ENCODE measurements at regions not wholly inside any gene's neighbourhood (a gene's known extent, or its start where the extent isn't known, plus 50 kb on each side); places are given as distances from the start of the nearest gene placed in this dataset.

DNA sequence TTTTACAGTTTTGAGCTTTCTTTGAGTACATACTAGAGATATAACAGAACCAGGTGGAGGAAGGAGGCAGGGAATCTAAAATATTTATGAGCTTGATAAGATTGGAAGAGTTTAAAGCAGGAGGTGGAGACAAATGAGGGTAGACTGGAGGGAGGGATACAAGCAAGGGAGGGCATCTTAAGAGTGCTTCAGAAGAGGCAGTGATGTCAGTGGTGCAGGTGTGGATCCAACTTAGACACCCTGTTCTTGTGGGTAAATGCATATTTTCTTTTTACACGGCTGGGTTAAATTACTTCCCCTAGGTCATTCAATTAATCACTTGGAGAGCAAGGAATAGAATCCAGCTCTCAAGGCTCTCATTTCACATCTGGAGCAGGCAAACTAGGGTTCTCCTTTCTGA, 146.1 kb upstream of the LRIG3 start:
- dilution Hi-C loops (cut with HindIII; ENCODE audit: low sequenced_read_pairs, unreplicated experiment): no loop called here
- H3K4ac ChIP-seq (ENCODE audit: low read depth, low read length): no peak overlapping the region
- H3K4me2 ChIP-seq (ENCODE audit: low read depth, low read length): no peak overlapping the region
- CTCF ChIA-PET: interaction anchor here (1.0 to 1.4 kb wide), 2 partner anchors 11 to 23 kb away, joined by 3 to 4 read pairs; no protein-coding TSS in a partner anchor
- no peak overlapping the region for H2AK5ac ChIP-seq (ENCODE audit: low read depth, low read length)
- H2BK120ac ChIP-seq (ENCODE audit: low read depth, low read length): no peak overlapping the region
- H4K5ac ChIP-seq (ENCODE audit: low read depth, low read length): no peak overlapping the region
- POLR2A ChIA-PET (ENCODE audit: unreplicated experiment): no interaction called here
- no peak overlapping the region for H4K8ac ChIP-seq (ENCODE audit: low read depth in 2 of 2, low read length in 2 of 2)
- H3K4me1 ChIP-seq (ENCODE audit: control insufficient read depth, insufficient read depth, low read length): peaks cover 2% of the 10 kb centered on the region; the same call in 1 of the 2 replicates
- no peak overlapping the region for H2AK9ac ChIP-seq (replicated peaks; ENCODE audit: low read depth, low read length, poor library complexity)
- ATAC-seq (ENCODE audit: low read depth) (no peak), DNase-seq (no peak)
- TF ChIP-seq SMC3 (IDR thresholded peaks at IDR 0.05; ENCODE audit: low read depth, low read length): no peak
- no peak for TF ChIP-seq CHD1 (IDR thresholded peaks at IDR 0.05; ENCODE audit: low read depth, low read length)
- no peak for TF ChIP-seq RCOR1 (IDR thresholded peaks at IDR 0.05; ENCODE audit: insufficient replicate concordance, low read length)
- TF ChIP-seq POLR2A (IDR thresholded peaks at IDR 0.05; ENCODE audit: low read depth, low read length): no peak
- no peak for TF ChIP-seq NFE2L2 (IDR thresholded peaks at IDR 0.05; ENCODE audit: low read depth, low read length)
- no peak for TF ChIP-seq RFX5 (IDR thresholded peaks at IDR 0.05; ENCODE audit: low read depth, low read length)
- no peak for TF ChIP-seq RAD21 (IDR thresholded peaks at IDR 0.05; ENCODE audit: low read length)
- no peak for TF ChIP-seq MAFK (IDR thresholded peaks at IDR 0.05; ENCODE audit: low read depth, low read length)
- TF ChIP-seq MXI1 (IDR thresholded peaks at IDR 0.05; ENCODE audit: borderline replicate concordance, low read depth, low read length): no peak
- no peak for TF ChIP-seq MAZ (IDR thresholded peaks at IDR 0.05; ENCODE audit: borderline replicate concordance, low read depth, low read length)
- no peak for TF ChIP-seq FOS (IDR thresholded peaks at IDR 0.05; ENCODE audit: low read depth, low read length)
- TF ChIP-seq, protein P1, sequence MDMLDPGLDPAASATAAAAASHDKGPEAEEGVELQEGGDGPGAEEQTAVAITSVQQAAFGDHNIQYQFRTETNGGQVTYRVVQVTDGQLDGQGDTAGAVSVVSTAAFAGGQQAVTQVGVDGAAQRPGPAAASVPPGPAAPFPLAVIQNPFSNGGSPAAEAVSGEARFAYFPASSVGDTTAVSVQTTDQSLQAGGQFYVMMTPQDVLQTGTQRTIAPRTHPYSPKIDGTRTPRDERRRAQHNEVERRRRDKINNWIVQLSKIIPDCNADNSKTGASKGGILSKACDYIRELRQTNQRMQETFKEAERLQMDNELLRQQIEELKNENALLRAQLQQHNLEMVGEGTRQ (IDR thresholded peaks at IDR 0.05; ENCODE audit: low read depth, low read length): no peak
- TF ChIP-seq CEBPB (IDR thresholded peaks at IDR 0.05; ENCODE audit: low read depth, low read length): no peak
- TF ChIP-seq, protein P2, sequence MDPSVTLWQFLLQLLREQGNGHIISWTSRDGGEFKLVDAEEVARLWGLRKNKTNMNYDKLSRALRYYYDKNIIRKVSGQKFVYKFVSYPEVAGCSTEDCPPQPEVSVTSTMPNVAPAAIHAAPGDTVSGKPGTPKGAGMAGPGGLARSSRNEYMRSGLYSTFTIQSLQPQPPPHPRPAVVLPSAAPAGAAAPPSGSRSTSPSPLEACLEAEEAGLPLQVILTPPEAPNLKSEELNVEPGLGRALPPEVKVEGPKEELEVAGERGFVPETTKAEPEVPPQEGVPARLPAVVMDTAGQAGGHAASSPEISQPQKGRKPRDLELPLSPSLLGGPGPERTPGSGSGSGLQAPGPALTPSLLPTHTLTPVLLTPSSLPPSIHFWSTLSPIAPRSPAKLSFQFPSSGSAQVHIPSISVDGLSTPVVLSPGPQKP (IDR thresholded peaks at IDR 0.05; ENCODE audit: borderline replicate concordance, low read depth, low read length): no peak
- no peak for TF ChIP-seq BHLHE40 (IDR thresholded peaks at IDR 0.05; ENCODE audit: low read depth, low read length)
- TF ChIP-seq, protein P3, sequence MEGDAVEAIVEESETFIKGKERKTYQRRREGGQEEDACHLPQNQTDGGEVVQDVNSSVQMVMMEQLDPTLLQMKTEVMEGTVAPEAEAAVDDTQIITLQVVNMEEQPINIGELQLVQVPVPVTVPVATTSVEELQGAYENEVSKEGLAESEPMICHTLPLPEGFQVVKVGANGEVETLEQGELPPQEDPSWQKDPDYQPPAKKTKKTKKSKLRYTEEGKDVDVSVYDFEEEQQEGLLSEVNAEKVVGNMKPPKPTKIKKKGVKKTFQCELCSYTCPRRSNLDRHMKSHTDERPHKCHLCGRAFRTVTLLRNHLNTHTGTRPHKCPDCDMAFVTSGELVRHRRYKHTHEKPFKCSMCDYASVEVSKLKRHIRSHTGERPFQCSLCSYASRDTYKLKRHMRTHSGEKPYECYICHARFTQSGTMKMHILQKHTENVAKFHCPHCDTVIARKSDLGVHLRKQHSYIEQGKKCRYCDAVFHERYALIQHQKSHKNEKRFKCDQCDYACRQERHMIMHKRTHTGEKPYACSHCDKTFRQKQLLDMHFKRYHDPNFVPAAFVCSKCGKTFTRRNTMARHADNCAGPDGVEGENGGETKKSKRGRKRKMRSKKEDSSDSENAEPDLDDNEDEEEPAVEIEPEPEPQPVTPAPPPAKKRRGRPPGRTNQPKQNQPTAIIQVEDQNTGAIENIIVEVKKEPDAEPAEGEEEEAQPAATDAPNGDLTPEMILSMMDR (conservative IDR thresholded peaks at IDR 0.05; ENCODE audit: low read depth, low read length): no peak
- H3K9ac ChIP-seq (ENCODE audit: low read depth, low read length): no peak overlapping the region
- H3K27ac ChIP-seq (ENCODE audit: insufficient read depth, low read length): no peak overlapping the region
- WGBS, 2 experiments (ENCODE audit: extremely low coverage in 2 of 2, insufficient read length in 1 of 2): no CpG with 5 or more reads among the region's 1 CpG
- no peak overlapping the region for H2BK5ac ChIP-seq (ENCODE audit: low read depth, low read length, poor library complexity, severe bottlenecking)
- no peak overlapping the region; the same call in 1 of the 2 replicates for H3K18ac ChIP-seq (ENCODE audit: low read depth, low read length)
- H2BK15ac ChIP-seq (ENCODE audit: low read depth, low read length): no peak overlapping the region
- in situ Hi-C loops (cut with MboI; ENCODE audit: low sequenced_read_pairs): no loop called here
- BruUV-seq (replicated peaks): no TSS peak
- H3K56ac ChIP-seq (ENCODE audit: extremely low read depth, insufficient read depth, low read length): no peak overlapping the region
- H3K9me3 ChIP-seq (ENCODE audit: control insufficient read depth, insufficient read depth, low read length): no peaks in the 10 kb centered on the region
- H3K4me3 ChIP-seq (ENCODE audit: insufficient read depth, low read depth, low read length): no peak overlapping the region
- no peaks in the 10 kb centered on the region for H3K36me3 ChIP-seq (ENCODE audit: control insufficient read depth, insufficient read depth, low read length)
- H3K9me1 ChIP-seq (ENCODE audit: insufficient read depth, low read length): no peaks in the 10 kb centered on the region
- intact Hi-C loops (cut with micrococcal nuclease): no loop called here
- no peak overlapping the region for H2BK20ac ChIP-seq (ENCODE audit: low read depth, low read length)
- no peak overlapping the region for H3K23ac ChIP-seq (ENCODE audit: low read depth, low read length)
- no peaks in the 10 kb centered on the region for H4K20me1 ChIP-seq (ENCODE audit: insufficient read depth, low read length)
- H4K91ac ChIP-seq (ENCODE audit: insufficient read depth, low read depth, low read length): no peak overlapping the region
- no peak overlapping the region for H3K14ac ChIP-seq (replicated peaks; ENCODE audit: low read depth, low read length)
- H3K27me3 ChIP-seq (ENCODE audit: control insufficient read depth, insufficient read depth, low read length): no peaks in the 10 kb centered on the region
- H3K79me1 ChIP-seq (ENCODE audit: low read depth in 1 of 2, low read length in 2 of 2): no peaks in the 10 kb centered on the region
- no peak overlapping the region for H2AFZ ChIP-seq (replicated peaks; ENCODE audit: low read length, poor library complexity)

Data from IMR-90 (cell line).